ENCODE measurements at regions not wholly inside any gene's neighbourhood (a gene's known extent, or its start where the extent isn't known, plus 50 kb on each side); places are given as distances from the start of the nearest gene placed in this dataset.

DNA sequence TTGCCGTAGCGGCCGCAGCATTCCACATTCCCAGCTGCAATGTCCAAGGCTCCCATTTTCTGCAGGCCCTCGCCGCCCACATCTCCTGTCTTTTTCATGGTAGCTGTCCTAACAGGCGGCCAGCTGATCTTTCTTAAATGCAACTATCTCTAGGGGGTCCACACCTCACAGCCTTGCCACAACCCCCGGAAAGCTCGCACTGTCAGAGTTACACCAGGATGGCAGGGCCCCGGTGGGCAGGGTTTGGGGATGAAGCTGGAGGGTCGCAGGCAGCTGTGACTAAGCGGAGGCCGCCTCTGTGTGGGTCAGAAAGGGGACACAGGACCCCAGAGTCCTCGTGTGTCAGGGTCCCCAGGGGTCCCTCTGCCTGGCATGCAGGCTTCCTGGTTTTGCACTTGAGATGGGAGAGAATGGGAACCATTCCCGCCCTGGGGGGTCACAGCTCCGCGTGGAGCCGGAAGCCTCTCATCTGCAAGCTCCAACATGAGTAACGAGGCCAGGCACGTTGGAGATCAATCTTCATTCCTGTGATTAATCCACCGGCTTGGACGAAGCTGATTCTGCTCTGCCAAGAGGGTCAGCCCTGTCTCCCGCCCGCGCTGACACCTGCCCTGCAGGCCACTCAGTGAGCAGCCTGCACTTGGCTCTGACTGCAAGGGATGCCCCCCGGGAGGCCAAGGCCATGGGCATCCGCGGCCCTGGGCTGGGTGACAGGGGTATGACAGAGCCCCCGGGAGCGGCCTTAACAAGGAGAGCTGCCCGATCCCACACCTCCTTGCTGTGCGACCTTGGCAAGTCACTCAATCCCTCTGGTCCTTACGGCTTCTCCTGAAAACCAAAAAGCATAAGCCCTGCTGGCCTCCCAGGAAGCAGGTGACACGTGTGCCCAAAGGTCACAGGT is 97.9 kb downstream of the ADRA2C start:
- H3K4me3 ChIP-seq, result no peak overlapping the region
- H3K9me3 ChIP-seq, result no peaks in the 10 kb centered on the region
- H3K27ac ChIP-seq, result no peak overlapping the region
- TF ChIP-seq, protein P1, sequence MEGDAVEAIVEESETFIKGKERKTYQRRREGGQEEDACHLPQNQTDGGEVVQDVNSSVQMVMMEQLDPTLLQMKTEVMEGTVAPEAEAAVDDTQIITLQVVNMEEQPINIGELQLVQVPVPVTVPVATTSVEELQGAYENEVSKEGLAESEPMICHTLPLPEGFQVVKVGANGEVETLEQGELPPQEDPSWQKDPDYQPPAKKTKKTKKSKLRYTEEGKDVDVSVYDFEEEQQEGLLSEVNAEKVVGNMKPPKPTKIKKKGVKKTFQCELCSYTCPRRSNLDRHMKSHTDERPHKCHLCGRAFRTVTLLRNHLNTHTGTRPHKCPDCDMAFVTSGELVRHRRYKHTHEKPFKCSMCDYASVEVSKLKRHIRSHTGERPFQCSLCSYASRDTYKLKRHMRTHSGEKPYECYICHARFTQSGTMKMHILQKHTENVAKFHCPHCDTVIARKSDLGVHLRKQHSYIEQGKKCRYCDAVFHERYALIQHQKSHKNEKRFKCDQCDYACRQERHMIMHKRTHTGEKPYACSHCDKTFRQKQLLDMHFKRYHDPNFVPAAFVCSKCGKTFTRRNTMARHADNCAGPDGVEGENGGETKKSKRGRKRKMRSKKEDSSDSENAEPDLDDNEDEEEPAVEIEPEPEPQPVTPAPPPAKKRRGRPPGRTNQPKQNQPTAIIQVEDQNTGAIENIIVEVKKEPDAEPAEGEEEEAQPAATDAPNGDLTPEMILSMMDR (IDR thresholded peaks at IDR 0.05), result no peak
- no peaks in the 10 kb centered on the region for H3K4me1 ChIP-seq
- H3K27me3 ChIP-seq, result no peaks in the 10 kb centered on the region
- no peak for DNase-seq (ENCODE audit: low spot score)
- H3K36me3 ChIP-seq, result no peaks in the 10 kb centered on the region

DNA sequence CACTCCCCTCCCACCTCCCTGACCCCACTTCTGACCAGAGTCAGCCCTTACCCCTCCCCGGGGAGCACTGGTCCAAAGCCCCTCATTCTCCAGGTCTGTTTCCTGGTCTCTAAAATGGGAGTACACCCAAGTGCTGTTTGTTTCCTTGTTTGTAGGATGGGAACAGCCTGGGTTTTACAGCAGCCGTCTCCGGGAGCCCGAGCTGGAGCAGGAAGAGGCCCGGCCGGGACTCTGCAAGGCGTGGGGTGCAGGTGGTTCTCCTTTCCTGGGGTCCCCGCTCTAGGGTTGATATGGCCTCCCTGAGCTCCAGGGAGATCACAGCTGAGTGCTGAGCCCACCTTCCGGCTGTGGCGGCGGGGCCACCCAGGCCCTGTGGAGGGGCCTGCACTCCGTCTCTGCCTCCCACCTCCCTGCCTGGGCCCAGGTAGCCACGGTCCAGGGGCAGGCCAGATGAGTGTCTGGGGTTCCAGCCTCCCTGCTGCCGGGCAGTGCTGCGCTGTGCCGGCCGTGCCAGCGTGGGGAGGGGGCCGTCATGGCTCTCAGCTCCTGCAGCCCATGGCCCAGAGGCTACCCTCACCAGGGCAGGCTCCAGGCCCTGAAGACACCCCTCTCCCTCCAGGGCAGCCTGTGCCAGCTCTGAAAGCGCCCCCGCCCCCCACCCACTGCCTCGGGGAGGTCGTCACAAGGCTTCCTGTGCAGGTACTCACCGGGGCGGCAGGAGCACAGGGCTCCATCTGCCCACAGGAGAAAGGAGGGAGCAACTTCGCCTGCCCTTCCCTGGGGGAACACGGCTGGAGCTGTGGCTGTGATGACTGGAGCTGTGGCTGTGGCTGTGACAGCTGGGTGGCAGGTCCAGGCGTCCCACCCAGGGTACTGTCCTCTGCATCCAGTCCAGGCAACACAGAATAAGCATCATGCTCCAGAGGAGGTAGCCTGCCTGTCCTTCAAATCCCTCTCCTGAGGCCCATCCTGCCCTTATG is 98.8 kb downstream of the ADRA2C start:
- no peaks in the 10 kb centered on the region for H3K4me1 ChIP-seq
- no peak for DNase-seq (ENCODE audit: low spot score)
- TF ChIP-seq, protein P1 (IDR thresholded peaks at IDR 0.05), result no peak
- no peaks in the 10 kb centered on the region for H3K27me3 ChIP-seq
- no peaks in the 10 kb centered on the region for H3K36me3 ChIP-seq
- H3K9me3 ChIP-seq, result no peaks in the 10 kb centered on the region
- no peak overlapping the region for H3K4me3 ChIP-seq
- H3K27ac ChIP-seq, result no peak overlapping the region

DNA sequence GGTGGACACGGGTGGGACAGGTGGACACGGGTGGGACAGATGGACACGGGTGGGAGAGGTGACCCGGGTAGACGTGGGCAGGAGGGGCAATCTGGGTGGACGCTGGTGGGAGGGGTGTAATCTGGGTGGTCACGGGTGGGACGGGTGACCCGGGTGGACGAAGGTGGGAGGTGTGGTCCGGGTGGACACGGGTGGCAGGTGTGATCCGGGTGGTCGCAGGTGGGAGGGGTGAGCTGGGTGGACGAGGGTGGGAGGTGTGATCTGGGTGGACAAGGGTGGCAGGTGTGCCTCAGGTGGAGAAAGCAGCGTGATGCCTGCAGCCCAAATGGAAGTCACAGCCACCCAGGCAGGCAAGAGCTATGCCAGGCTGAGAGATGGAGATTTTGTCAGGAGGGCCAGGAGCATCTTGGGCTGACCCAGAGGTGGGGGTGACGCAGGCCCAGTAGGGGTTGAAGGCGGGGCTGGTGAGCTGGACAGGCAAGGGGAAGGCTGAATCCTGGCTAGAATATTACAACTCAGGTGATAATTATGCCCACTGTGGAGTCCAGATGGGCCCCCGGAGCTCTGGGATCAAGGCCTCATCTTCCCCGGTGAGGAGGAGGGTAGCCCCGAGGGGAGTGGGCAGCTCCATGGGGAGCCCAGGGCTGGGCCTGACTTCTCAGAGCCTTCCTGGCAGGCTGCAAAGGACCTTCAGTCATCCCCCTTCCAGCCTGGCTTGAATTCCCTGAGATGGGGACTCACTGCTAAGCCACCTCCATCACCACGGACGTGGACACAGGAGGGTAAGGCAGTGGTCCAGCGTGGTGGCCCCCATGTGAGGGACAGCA is 100.0 kb downstream of the ADRA2C start:
- no peak overlapping the region for H3K27ac ChIP-seq
- no peak for DNase-seq (ENCODE audit: low spot score)
- no peak overlapping the region for H3K4me3 ChIP-seq
- H3K36me3 ChIP-seq, result no peaks in the 10 kb centered on the region
- TF ChIP-seq, protein P1 (IDR thresholded peaks at IDR 0.05), result no peak
- peaks cover 0 to 3% of the 10 kb centered on the region in 2 donors for H3K27me3 ChIP-seq
- no peaks in the 10 kb centered on the region for H3K9me3 ChIP-seq
- H3K4me1 ChIP-seq, result peaks cover 0 to 1% of the 10 kb centered on the region in 2 donors

DNA sequence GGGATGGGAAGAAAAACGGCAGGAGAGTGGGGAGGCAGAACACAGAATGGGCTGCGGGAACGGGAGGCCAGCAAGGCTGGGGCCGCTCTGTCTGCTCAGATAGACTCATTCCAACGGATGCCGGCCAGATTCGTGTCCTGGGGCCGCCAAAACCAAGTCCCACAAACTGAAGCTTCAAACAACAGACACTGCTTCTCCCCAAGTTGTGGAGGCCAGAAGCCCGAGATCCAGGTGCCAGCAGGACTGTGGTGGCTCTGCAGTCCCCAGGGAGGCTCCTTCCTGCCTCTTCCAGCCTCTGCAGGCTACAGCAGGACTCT is 100.6 kb downstream of the ADRA2C start:
- H3K27ac ChIP-seq, result no peak overlapping the region
- no peak for DNase-seq (ENCODE audit: low spot score)

More for the DNA sequence above, 100.6 kb downstream of the ADRA2C start:
- no peak overlapping the region for H3K4me3 ChIP-seq
- no peaks in the 10 kb centered on the region for H3K36me3 ChIP-seq
- H3K27me3 ChIP-seq, result peaks cover 0 to 7% of the 10 kb centered on the region in 2 donors
- TF ChIP-seq, protein P1 (IDR thresholded peaks at IDR 0.05), result no peak
- peaks cover 0 to 7% of the 10 kb centered on the region in 2 donors for H3K4me1 ChIP-seq
- H3K9me3 ChIP-seq, result no peaks in the 10 kb centered on the region

All from right atrium auricular region (tissue), 2 donors.